ENCODE measurements at regions not wholly inside any gene's neighbourhood (a gene's known extent, or its start where the extent isn't known, plus 50 kb on each side); places are given as distances from the start of the nearest gene placed in this dataset.

DNA sequence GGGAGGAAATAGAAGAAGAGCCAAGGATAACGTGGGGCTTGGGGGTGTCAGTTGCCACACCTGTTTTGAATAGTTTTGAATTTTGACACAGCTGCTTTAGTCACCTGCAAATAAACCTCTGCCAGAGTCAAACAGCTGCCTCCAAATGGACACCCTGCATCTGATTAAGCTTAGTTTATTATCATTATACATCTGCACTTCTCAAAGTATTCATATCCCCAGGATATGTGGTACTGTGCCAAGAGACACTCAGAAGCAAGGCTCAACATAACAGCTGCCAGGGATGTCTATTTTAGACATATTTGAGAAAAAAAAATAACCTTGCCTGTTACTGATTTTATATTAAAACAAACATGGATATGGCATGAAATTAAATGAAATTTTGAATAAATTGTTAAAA, 122.5 kb upstream of the WDR75 start:
- TF ChIP-seq EZH2 (IDR thresholded peaks at IDR 0.05; ENCODE audit: insufficient read depth, poor library complexity, severe bottlenecking) (no peak), EZH2phosphoT487 (IDR thresholded peaks at IDR 0.05; ENCODE audit: insufficient read depth, low read depth) (no peak)

All from GM23248 (cell line).